ENCODE measurements at regions not wholly inside any gene's neighbourhood (a gene's known extent, or its start where the extent isn't known, plus 50 kb on each side); places are given as distances from the start of the nearest gene placed in this dataset.

DNA sequence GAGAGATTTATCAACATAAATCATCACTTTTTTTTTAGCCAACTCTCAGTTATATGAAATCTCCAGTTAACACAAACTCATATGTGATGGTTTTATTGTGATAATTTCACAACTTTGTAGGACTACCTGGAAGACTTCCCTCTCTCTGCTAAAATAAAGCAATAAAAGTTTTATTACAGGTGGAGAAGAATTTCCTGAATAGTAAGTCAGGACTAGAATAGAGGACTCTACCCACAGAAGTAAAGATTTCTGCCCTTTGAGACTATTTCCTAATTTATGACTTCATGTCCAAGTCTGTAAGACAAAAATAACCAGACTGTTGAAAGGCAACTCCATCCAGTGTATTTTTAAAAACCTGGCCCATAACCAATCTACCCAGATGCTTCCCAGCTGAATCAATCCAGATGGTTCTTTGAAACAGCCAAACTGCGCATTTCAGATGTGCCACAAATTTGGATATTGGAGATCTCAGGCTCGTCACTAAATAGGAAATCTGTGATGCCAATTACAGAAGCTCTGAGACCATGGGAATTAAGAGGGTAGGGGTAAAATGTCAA is 234.0 kb upstream of the NMUR2 start:
- TF ChIP-seq, protein P1, sequence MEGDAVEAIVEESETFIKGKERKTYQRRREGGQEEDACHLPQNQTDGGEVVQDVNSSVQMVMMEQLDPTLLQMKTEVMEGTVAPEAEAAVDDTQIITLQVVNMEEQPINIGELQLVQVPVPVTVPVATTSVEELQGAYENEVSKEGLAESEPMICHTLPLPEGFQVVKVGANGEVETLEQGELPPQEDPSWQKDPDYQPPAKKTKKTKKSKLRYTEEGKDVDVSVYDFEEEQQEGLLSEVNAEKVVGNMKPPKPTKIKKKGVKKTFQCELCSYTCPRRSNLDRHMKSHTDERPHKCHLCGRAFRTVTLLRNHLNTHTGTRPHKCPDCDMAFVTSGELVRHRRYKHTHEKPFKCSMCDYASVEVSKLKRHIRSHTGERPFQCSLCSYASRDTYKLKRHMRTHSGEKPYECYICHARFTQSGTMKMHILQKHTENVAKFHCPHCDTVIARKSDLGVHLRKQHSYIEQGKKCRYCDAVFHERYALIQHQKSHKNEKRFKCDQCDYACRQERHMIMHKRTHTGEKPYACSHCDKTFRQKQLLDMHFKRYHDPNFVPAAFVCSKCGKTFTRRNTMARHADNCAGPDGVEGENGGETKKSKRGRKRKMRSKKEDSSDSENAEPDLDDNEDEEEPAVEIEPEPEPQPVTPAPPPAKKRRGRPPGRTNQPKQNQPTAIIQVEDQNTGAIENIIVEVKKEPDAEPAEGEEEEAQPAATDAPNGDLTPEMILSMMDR (IDR thresholded peaks at IDR 0.05; ENCODE audit: insufficient read depth, low read length) = no peak
- no peak for TF ChIP-seq GABPA (IDR thresholded peaks at IDR 0.05; ENCODE audit: low read depth)
- TF ChIP-seq POLR2AphosphoS5 (IDR thresholded peaks at IDR 0.05; ENCODE audit: low read depth) = no peak
- TF ChIP-seq, protein P2, sequence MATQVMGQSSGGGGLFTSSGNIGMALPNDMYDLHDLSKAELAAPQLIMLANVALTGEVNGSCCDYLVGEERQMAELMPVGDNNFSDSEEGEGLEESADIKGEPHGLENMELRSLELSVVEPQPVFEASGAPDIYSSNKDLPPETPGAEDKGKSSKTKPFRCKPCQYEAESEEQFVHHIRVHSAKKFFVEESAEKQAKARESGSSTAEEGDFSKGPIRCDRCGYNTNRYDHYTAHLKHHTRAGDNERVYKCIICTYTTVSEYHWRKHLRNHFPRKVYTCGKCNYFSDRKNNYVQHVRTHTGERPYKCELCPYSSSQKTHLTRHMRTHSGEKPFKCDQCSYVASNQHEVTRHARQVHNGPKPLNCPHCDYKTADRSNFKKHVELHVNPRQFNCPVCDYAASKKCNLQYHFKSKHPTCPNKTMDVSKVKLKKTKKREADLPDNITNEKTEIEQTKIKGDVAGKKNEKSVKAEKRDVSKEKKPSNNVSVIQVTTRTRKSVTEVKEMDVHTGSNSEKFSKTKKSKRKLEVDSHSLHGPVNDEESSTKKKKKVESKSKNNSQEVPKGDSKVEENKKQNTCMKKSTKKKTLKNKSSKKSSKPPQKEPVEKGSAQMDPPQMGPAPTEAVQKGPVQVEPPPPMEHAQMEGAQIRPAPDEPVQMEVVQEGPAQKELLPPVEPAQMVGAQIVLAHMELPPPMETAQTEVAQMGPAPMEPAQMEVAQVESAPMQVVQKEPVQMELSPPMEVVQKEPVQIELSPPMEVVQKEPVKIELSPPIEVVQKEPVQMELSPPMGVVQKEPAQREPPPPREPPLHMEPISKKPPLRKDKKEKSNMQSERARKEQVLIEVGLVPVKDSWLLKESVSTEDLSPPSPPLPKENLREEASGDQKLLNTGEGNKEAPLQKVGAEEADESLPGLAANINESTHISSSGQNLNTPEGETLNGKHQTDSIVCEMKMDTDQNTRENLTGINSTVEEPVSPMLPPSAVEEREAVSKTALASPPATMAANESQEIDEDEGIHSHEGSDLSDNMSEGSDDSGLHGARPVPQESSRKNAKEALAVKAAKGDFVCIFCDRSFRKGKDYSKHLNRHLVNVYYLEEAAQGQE (IDR thresholded peaks at IDR 0.05; ENCODE audit: insufficient replicate concordance, low read depth) = no peak
